ENCODE measurements at regions not wholly inside any gene's neighbourhood (a gene's known extent, or its start where the extent isn't known, plus 50 kb on each side); places are given as distances from the start of the nearest gene placed in this dataset.

- TF ChIP-seq, protein P1, sequence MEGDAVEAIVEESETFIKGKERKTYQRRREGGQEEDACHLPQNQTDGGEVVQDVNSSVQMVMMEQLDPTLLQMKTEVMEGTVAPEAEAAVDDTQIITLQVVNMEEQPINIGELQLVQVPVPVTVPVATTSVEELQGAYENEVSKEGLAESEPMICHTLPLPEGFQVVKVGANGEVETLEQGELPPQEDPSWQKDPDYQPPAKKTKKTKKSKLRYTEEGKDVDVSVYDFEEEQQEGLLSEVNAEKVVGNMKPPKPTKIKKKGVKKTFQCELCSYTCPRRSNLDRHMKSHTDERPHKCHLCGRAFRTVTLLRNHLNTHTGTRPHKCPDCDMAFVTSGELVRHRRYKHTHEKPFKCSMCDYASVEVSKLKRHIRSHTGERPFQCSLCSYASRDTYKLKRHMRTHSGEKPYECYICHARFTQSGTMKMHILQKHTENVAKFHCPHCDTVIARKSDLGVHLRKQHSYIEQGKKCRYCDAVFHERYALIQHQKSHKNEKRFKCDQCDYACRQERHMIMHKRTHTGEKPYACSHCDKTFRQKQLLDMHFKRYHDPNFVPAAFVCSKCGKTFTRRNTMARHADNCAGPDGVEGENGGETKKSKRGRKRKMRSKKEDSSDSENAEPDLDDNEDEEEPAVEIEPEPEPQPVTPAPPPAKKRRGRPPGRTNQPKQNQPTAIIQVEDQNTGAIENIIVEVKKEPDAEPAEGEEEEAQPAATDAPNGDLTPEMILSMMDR (IDR thresholded peaks at IDR 0.05), result no peak
- TF ChIP-seq POLR2A (IDR thresholded peaks at IDR 0.05; ENCODE audit: low read length) (no peak), RCOR1 (IDR thresholded peaks at IDR 0.05; ENCODE audit: low read depth, low read length) (no peak), CEBPB (IDR thresholded peaks at IDR 0.05) (no peak), NFE2L2 (conservative IDR thresholded peaks at IDR 0.05; ENCODE audit: low read length) (no peak)
- TF ChIP-seq, protein P2, sequence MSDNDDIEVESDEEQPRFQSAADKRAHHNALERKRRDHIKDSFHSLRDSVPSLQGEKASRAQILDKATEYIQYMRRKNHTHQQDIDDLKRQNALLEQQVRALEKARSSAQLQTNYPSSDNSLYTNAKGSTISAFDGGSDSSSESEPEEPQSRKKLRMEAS (IDR thresholded peaks at IDR 0.05), result no peak
- TF ChIP-seq, protein P3, sequence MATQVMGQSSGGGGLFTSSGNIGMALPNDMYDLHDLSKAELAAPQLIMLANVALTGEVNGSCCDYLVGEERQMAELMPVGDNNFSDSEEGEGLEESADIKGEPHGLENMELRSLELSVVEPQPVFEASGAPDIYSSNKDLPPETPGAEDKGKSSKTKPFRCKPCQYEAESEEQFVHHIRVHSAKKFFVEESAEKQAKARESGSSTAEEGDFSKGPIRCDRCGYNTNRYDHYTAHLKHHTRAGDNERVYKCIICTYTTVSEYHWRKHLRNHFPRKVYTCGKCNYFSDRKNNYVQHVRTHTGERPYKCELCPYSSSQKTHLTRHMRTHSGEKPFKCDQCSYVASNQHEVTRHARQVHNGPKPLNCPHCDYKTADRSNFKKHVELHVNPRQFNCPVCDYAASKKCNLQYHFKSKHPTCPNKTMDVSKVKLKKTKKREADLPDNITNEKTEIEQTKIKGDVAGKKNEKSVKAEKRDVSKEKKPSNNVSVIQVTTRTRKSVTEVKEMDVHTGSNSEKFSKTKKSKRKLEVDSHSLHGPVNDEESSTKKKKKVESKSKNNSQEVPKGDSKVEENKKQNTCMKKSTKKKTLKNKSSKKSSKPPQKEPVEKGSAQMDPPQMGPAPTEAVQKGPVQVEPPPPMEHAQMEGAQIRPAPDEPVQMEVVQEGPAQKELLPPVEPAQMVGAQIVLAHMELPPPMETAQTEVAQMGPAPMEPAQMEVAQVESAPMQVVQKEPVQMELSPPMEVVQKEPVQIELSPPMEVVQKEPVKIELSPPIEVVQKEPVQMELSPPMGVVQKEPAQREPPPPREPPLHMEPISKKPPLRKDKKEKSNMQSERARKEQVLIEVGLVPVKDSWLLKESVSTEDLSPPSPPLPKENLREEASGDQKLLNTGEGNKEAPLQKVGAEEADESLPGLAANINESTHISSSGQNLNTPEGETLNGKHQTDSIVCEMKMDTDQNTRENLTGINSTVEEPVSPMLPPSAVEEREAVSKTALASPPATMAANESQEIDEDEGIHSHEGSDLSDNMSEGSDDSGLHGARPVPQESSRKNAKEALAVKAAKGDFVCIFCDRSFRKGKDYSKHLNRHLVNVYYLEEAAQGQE (IDR thresholded peaks at IDR 0.05), result no peak
These were observed 315.7 kb upstream of the SLITRK5 start for GRCh38 chr13:87355451-87355850.
